ENCODE measurements at regions not wholly inside any gene's neighbourhood (a gene's known extent, or its start where the extent isn't known, plus 50 kb on each side); places are given as distances from the start of the nearest gene placed in this dataset.

DNA sequence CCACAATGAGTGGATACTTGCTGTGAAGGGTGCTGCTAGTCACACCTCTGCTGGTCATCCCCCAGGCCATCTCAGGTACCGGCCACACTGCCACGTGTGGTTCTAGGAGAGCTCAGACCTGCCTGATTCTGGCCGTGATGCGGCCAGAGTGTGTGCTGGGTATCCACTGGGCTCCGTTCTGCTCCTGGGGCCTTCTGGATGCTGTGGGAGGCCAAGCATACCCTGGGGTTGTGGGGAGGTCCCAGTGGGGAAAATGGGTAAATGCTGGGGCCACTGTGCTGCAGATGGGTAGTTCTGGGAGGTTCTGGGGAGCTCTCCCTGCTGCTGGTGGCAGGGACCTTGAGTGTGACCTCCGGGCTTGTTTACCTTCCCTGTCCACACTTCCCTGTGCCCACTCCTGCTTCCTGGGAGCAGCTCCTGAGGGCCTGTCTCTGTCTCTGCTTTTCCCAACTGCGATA lies 318.4 kb downstream of the GLRX3 start:
- Mint-ChIP-seq H3K9me3 (peaks cover 0 to 4% (median 0%) of the 10 kb centered on the region in 6 donors), H3K27ac (no peak overlapping the region), H3K27me3 (ENCODE audit: low read depth in 3 of 3) (peaks cover 0 to 7% (median 0%) of the 10 kb centered on the region in 3 donors), H3K4me3 (no peak overlapping the region), H3K36me3 (no peaks in the 10 kb centered on the region), H3K4me1 (no peaks in the 10 kb centered on the region)
- no peak for DNase-seq

DNA sequence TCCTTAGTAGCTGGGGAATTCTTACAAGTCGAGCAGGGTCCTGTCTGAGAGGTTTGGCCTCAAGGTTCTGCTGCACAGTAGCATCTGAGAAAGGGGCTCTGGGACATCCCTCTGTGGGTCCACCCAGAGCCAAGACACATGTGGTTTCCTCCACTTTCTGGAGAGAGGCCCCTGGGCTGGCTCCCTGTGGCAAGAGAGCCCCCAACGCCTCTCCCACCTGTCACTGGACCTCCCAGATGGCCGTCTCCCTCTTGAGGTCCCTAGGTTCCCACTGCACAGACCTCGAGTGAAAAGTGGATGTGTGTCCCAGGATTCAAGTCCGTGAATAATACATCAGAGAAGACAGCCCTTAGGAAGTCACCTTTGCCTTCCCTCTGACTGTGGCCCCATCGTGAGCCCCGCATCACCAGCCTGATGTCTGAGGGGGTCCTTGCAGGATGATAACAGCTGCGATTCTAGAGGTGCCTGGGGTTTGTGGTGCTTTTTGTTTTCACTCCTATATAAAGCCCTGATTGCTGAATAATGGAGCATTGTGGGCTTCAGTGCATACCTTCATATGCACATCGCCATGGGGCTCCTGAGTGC lies 319.0 kb downstream of the GLRX3 start:
- Mint-ChIP-seq H3K4me1 (no peaks in the 10 kb centered on the region), H3K36me3 (no peaks in the 10 kb centered on the region), H3K27me3 (ENCODE audit: low read depth in 3 of 3) (peaks cover 0 to 4% (median 0%) of the 10 kb centered on the region in 3 donors), H3K9me3 (peaks cover 0 to 4% (median 0%) of the 10 kb centered on the region in 6 donors), H3K27ac (no peak overlapping the region), H3K4me3 (no peak overlapping the region)
- no peak for DNase-seq

DNA sequence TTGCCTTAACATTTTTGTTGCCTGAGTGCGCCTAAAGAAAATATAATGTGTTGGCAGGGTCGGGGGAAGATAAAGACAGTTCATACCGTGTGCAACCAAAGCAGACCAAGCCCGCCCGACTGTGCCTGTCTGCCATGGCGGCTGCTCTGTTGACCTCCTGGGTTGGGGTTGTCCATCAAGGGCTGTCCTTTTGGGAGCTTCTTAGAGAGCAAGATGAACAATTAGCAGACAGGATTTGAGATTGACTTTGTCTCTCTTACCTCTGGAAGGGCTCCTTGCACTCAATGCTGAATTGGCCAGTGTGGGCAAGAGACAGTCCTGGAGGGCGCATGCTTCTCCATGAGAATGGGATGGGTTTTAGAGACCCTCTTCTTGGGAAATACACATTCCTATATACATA lies 319.6 kb downstream of the GLRX3 start:
- Mint-ChIP-seq H3K36me3 (no peaks in the 10 kb centered on the region), H3K4me1 (no peaks in the 10 kb centered on the region), H3K9me3 (peaks cover 0 to 4% (median 0%) of the 10 kb centered on the region in 6 donors), H3K4me3 (no peak overlapping the region), H3K27ac (no peak overlapping the region), H3K27me3 (ENCODE audit: low read depth in 3 of 3) (no peaks in the 10 kb centered on the region)
- no peak for DNase-seq

DNA sequence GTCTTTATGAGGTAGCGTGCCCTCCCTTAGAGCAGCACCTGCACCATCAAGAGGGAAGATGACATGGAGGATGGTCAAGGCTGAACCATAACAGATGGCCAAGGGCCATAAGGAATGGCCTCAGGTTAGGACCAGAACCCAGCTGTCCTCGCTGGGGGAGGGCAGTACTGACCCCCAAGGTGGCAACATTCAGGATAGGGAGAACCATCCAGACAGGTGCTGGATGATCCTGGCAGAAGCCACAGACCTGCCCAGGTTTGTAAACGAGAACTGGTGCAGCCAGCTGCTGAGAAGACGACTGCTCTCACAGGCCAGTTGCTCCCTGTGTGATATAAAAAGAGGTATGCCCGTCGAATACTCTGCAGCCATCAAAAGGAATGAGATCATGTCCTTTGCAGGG lies 320.4 kb downstream of the GLRX3 start:
- no peaks in the 10 kb centered on the region for H3K36me3 Mint-ChIP-seq
- H3K27ac Mint-ChIP-seq = no peak overlapping the region
- no peaks in the 10 kb centered on the region for H3K27me3 Mint-ChIP-seq (ENCODE audit: low read depth in 3 of 3)
- H3K4me3 Mint-ChIP-seq = no peak overlapping the region
- H3K9me3 Mint-ChIP-seq = peaks cover 0 to 2% (median 0%) of the 10 kb centered on the region in 6 donors
- H3K4me1 Mint-ChIP-seq = no peaks in the 10 kb centered on the region
- DNase-seq = no peak

DNA sequence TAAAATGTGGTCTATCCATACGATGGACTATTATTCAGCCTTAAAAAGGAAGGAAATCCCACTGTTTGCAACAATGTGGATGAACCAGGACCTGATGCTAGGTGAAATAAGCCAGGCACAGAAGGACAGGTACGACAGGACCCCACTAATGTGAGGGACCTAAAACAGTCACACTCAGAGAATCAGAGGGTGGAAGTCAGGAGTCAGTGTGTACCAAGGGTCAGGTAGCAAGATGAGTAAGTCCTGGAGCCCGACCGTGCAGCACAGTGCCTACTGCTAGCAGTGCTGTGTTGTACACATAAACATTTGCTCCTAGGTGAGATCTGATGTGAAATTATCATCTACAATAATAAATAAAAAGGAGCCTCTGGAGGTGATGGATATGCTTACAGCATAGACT lies 322.3 kb downstream of the GLRX3 start:
- no peaks in the 10 kb centered on the region for H3K4me1 Mint-ChIP-seq
- no peak for DNase-seq
- H3K9me3 Mint-ChIP-seq = peaks cover 0 to 2% (median 0%) of the 10 kb centered on the region in 6 donors
- no peaks in the 10 kb centered on the region for H3K27me3 Mint-ChIP-seq (ENCODE audit: low read depth in 3 of 3)
- no peak overlapping the region for H3K4me3 Mint-ChIP-seq
- H3K27ac Mint-ChIP-seq = no peak overlapping the region
- no peaks in the 10 kb centered on the region for H3K36me3 Mint-ChIP-seq

DNA sequence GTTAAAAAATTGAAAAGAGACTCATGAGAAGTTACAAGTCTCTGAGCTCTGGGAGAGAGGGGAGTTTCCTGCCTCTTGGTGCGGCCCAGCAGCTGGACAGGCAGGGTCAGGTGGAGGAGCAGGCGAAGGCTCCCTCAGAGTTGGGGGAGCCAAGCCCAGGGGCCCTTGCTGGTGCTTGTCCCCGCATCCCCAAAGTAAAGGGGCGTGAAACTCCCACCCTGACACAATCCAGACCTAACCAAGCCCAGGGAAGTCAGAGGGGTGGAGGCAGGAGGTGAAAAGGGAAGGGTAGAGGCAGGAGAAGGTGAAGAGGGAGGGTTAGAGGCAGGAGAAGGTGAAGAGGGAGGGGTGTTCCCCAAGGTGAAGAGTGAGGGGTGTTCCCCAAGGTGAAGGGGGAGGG lies 322.8 kb downstream of the GLRX3 start:
- no peak overlapping the region for H3K27ac Mint-ChIP-seq
- no peaks in the 10 kb centered on the region for H3K4me1 Mint-ChIP-seq
- no peak overlapping the region for H3K4me3 Mint-ChIP-seq
- no peaks in the 10 kb centered on the region for H3K27me3 Mint-ChIP-seq (ENCODE audit: low read depth in 3 of 3)
- no peak for DNase-seq
- peaks cover 0 to 2% (median 0%) of the 10 kb centered on the region in 6 donors for H3K9me3 Mint-ChIP-seq
- no peaks in the 10 kb centered on the region for H3K36me3 Mint-ChIP-seq

DNA sequence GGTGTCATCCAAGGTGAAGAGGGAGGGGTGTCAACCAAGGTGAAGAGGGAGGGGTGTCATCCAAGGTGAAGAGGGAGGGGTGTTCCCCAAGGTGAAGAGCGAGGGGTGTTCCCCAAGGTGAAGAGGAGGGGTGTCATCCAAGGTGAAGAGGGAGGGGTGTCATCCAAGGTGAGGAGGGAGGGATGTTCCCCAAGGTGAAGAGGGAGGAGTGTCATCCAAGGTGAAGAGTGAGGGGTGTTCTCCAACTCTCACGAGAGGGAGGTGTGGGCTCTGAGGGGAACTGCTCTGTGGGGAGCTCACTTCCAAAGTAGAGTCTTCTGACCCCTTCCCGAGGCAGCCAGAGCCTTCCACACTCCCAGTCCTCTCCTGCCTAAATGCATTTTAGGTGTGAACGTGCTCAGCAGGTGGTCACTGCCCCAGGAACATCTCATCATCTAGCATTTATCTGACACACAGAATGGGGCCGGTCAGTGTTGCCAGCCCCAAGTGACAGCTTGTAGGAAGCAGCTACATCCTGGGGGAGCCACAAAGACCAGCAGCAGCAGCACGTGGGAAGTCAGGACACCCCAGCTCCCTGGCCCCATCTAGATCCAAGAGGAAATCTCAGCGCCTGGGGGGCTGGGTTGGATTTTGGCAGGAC lies 323.8 kb downstream of the GLRX3 start:
- Mint-ChIP-seq H3K4me1 (no peaks in the 10 kb centered on the region), H3K27me3 (ENCODE audit: low read depth in 3 of 3) (no peaks in the 10 kb centered on the region), H3K4me3 (no peak overlapping the region), H3K27ac (no peak overlapping the region), H3K36me3 (no peaks in the 10 kb centered on the region), H3K9me3 (peaks cover 0 to 2% (median 0%) of the 10 kb centered on the region in 6 donors)
- no peak for DNase-seq

DNA sequence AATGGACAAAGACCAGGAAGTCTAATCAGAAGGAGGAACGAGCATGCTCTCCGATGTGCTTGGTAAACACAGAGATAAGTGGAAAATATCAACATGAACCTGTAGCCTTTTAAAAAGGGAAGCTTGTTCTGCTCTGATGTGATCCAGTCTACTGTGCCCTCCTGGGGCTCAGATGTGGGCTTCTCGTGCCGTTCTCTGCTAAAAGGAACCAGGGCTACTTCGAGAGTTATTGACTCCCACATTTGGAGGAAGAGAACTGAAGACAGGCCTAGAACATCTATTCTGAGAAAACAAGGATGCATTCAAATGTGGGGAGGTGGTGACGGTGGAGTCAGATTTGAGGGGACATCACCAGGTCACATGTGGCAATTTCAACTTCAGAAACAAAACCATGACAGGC lies 325.4 kb downstream of the GLRX3 start:
- H3K4me3 Mint-ChIP-seq = no peak overlapping the region
- DNase-seq = no peak
- no peaks in the 10 kb centered on the region for H3K27me3 Mint-ChIP-seq (ENCODE audit: low read depth in 3 of 3)
- H3K4me1 Mint-ChIP-seq = no peaks in the 10 kb centered on the region
- H3K36me3 Mint-ChIP-seq = no peaks in the 10 kb centered on the region
- no peaks in the 10 kb centered on the region for H3K9me3 Mint-ChIP-seq
- no peak overlapping the region for H3K27ac Mint-ChIP-seq

DNA sequence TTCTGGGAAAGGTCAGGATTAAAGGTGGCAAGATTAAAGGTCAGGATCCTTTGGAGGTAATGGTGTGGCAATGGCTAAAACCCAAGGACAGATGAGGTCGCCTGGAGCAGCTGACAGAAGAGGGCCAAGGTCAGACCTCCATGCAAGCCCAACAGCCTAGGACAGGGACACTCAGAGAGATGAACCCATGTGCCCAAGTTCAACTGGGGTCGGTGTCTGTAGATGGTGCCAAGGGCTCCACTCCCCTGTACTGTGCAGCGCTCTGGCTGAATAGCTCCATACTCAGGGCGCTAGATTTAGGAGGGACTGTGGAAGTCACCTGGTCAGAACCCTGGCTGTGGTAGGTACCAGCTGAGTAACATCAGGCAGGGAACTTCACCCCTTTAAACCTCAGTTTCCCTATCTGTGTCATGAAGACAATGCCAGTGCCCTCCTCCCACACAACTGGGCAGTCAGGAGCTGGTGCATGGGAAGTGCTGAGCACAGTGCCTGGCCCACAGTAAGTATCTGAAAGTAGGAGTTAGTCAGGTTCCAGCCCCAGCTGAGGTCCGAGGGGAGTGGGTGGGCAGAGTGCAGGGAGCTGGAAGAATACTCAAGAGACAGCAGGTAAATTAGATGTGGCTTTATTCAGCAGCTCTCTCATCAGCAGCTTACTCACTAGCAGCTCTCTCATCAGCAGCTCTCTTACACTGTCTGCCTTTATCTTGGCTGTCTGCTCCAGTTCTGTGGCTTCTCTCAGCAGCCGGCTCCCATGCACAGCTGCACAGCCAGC lies 327.1 kb downstream of the GLRX3 start:
- Mint-ChIP-seq H3K9me3 (no peaks in the 10 kb centered on the region), H3K27ac (no peak overlapping the region), H3K4me1 (no peaks in the 10 kb centered on the region), H3K27me3 (ENCODE audit: low read depth in 3 of 3) (no peaks in the 10 kb centered on the region), H3K4me3 (no peak overlapping the region), H3K36me3 (no peaks in the 10 kb centered on the region)
- DNase-seq = no peak

DNA sequence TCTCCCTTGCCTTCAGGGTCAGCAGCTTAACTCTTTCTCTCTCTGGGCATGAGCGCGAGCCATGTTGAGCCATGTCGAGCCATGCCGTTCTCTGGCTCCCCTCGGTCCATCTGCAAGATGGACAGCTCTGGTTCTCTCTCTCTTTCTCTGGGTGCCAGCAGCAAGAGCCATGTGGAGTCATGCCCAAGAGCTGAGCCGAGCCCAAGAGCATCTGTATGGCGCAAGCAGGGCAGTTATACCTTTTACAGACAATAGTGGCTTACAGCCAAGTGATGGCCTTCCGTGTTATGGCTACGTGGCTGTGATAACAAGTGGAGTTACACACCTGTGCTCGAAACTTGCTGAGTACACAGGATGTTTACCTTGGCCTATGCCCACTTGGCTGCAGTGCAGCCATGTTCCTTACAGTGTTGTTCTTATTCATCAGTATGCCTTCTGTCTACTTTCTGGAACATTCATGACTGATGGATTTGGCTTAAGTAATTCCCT lies 327.7 kb downstream of the GLRX3 start:
- no peak for DNase-seq
- Mint-ChIP-seq H3K4me1 (no peaks in the 10 kb centered on the region), H3K9me3 (no peaks in the 10 kb centered on the region), H3K27me3 (ENCODE audit: low read depth in 3 of 3) (no peaks in the 10 kb centered on the region), H3K27ac (no peak overlapping the region), H3K36me3 (no peaks in the 10 kb centered on the region), H3K4me3 (no peak overlapping the region)

DNA sequence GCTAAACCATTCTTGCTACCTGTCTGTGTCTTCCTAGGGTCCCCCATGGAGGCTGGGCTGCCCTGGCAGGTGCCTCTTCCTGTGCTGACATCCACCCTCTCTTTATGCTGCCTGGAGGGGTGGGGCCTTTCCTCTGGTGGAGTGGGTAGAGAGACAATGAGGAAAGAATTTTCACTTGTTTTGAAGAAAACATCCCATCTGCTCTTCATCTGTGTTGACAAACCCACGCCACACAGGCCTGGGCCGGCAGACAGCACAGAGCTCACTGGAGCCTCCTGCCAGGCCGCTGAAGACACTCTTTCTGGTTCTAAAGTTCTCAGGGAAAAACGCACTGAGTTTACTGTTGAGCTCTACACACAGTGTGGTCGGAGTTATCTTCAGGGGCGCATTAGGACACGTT lies 328.2 kb downstream of the GLRX3 start:
- H3K27ac Mint-ChIP-seq = no peak overlapping the region
- H3K36me3 Mint-ChIP-seq = no peaks in the 10 kb centered on the region
- DNase-seq = no peak
- H3K4me3 Mint-ChIP-seq = no peak overlapping the region
- H3K27me3 Mint-ChIP-seq (ENCODE audit: low read depth in 3 of 3) = no peaks in the 10 kb centered on the region
- H3K4me1 Mint-ChIP-seq = no peaks in the 10 kb centered on the region
- H3K9me3 Mint-ChIP-seq = no peaks in the 10 kb centered on the region

DNA sequence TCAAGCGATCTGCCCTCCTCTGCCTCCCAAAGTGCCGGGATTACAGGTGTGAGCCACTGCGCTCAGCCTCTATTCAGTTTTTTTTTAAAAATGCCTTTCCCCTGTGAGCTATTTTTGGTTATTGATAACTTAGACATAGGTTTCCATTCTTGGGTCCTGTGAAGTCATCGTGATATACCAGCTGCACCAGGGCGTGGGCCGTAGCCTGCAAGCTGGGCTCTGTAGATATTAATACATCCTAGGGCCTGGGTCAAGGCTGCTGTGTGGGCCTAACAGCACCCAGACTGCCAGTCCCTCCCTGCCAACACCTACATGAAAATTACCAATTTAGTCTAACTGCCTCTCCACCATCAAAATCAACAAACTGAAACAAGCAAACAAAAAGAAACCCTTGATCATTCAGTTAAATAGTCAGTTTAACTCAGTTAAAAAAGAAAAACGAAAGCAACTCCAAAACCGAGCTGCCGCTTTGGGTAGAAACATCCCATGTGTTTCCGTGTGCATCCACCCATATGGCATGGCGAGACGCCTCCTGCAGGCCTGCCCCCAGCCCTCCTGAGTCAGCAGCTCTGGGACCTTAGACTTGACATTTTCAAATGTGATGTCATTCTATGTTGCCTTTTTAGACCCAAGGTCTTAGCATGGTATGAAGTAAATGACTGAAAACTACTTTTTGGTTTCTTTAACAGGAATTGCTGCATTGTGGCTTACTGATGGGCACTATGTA lies 330.2 kb downstream of the GLRX3 start:
- Mint-ChIP-seq H3K27ac (no peak overlapping the region), H3K9me3 (no peaks in the 10 kb centered on the region), H3K4me3 (no peak overlapping the region), H3K27me3 (ENCODE audit: low read depth in 3 of 3) (no peaks in the 10 kb centered on the region), H3K4me1 (no peaks in the 10 kb centered on the region), H3K36me3 (no peaks in the 10 kb centered on the region)
- DNase-seq = no peak

DNA sequence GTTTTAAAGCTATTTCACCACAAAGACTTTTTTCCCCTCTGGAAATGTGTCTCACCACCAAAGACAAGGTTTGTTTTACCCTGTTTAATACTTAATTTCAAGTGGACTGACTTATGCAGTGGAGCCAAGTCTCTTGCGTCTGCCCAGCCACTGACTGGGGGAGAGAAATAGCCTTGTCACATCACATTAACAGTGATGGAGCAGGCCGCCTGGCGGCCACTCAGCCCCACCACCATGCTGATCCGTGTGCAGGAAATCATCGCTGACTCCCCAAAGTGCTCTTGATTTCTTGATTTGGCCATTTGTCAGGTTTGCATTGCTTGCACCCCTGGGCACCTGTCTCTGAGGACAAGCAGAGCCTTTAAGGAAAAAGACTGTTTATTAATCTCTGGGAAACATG lies 334.1 kb downstream of the GLRX3 start:
- Mint-ChIP-seq H3K4me1 (no peaks in the 10 kb centered on the region), H3K4me3 (no peak overlapping the region), H3K27me3 (ENCODE audit: low read depth in 3 of 3) (peaks cover 0 to 3% (median 0%) of the 10 kb centered on the region in 3 donors), H3K36me3 (no peaks in the 10 kb centered on the region), H3K9me3 (peaks cover 0 to 2% (median 0%) of the 10 kb centered on the region in 6 donors), H3K27ac (no peak overlapping the region)
- no peak for DNase-seq

DNA sequence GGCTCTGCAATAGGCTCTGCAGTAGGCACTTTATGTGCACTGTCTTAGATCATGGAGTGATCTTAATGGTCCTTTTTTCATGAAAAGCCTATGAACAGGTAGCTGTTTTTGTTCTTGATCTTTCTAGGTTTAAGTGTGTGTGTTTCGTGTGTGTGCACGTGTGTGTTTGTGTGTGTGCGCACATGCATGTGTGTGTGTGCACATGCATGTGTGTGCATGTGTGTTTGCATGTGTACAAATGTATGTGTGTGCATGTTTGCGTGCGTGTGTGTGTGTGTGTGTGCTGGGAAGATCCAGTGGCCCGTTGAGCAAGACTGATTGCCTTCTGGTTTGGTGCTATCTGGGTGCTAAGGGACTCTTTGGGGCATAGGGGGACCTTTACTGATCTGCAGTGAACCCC lies 334.8 kb downstream of the GLRX3 start:
- H3K36me3 Mint-ChIP-seq = no peaks in the 10 kb centered on the region
- peaks cover 0 to 3% (median 0%) of the 10 kb centered on the region in 3 donors for H3K27me3 Mint-ChIP-seq (ENCODE audit: low read depth in 3 of 3)
- peaks cover 0 to 2% (median 0%) of the 10 kb centered on the region in 6 donors for H3K9me3 Mint-ChIP-seq
- no peak overlapping the region for H3K27ac Mint-ChIP-seq
- H3K4me1 Mint-ChIP-seq = no peaks in the 10 kb centered on the region
- no peak overlapping the region for H3K4me3 Mint-ChIP-seq
- DNase-seq = no peak
